Mesendoderm (in vitro differentiated cells): ENCODE measurements at regions not wholly inside any gene's neighbourhood (a gene's known extent, or its start where the extent isn't known, plus 50 kb on each side); places are given as distances from the start of the nearest gene placed in this dataset.

Source experiments
- DNase-seq: peaks from one replicate; pipeline ENCODE4 v3.0.0; 2013
- H2AK5ac ChIP-seq: 2 replicates; pipeline ENCODE4 v1.6.1; 2013; ENCODE audit warnings: low read length, inconsistent platforms
- H2BK120ac ChIP-seq: 2 replicates; pipeline ENCODE4 v1.6.1; 2013; ENCODE audit warnings: low read depth, mild to moderate bottlenecking, low read length, moderate library complexity, mixed read lengths
- H2BK15ac ChIP-seq: replicated peaks from 2 replicates; pipeline ENCODE4 v1.6.1; 2013; ENCODE audit warnings: low read depth, mild to moderate bottlenecking, moderate library complexity
- H2BK5ac ChIP-seq: 2 replicates; pipeline ENCODE4 v1.6.1; 2013; ENCODE audit warnings: low read length, inconsistent platforms
- H3K18ac ChIP-seq: 2 replicates; pipeline ENCODE4 v1.6.1; 2013; ENCODE audit warnings: mild to moderate bottlenecking, low read length, mixed read lengths
- H3K23ac ChIP-seq: one replicate; pipeline ENCODE4 v1.6.1; 2013; ENCODE audit warnings: low read length
- H3K27ac ChIP-seq: 2 replicates; pipeline ENCODE4 v1.5.1; 2013; ENCODE audit warnings: low read depth, mild to moderate bottlenecking, inconsistent platforms, low read length, moderate library complexity
- H3K27me3 ChIP-seq: 2 replicates; pipeline ENCODE4 v1.6.1; 2013; ENCODE audit warnings: low read length, control low read depth, mild to moderate bottlenecking, inconsistent platforms; ENCODE audit not compliant: insufficient read depth, poor library complexity
- H3K36me3 ChIP-seq: 2 replicates; pipeline ENCODE4 v1.6.1; 2013; ENCODE audit warnings: low read length, inconsistent platforms; ENCODE audit not compliant: control insufficient read depth, insufficient read depth
- H3K4ac ChIP-seq: one replicate; pipeline ENCODE4 v1.6.1; 2013; ENCODE audit warnings: low read depth, mild to moderate bottlenecking, low read length, moderate library complexity
- H3K4me1 ChIP-seq: 2 replicates; pipeline ENCODE4 v1.6.1; 2013; ENCODE audit warnings: low read depth, low read length, inconsistent platforms; ENCODE audit not compliant: control insufficient read depth
- H3K4me2 ChIP-seq: 2 replicates; pipeline ENCODE4 v1.6.1; 2013; ENCODE audit warnings: low read length
- H3K4me3 ChIP-seq: 2 replicates; pipeline ENCODE4 v1.5.1; 2013; ENCODE audit warnings: mild to moderate bottlenecking, low read length
- H3K56ac ChIP-seq: one replicate; pipeline ENCODE4 v1.6.1; 2013; ENCODE audit warnings: low read length
- H3K79me1 ChIP-seq: 2 replicates; pipeline ENCODE4 v1.6.1; 2013; ENCODE audit warnings: low read length, inconsistent platforms
- H3K79me2 ChIP-seq: 2 replicates; pipeline ENCODE4 v1.6.1; 2013; ENCODE audit warnings: mild to moderate bottlenecking, low read length; ENCODE audit not compliant: control insufficient read depth, insufficient read depth
- H3K9ac ChIP-seq: 2 replicates; pipeline ENCODE4 v1.6.1; 2013; ENCODE audit warnings: low read length, inconsistent platforms
- H4K5ac ChIP-seq: one replicate; pipeline ENCODE4 v1.6.1; 2013; ENCODE audit warnings: low read length
- H4K8ac ChIP-seq: one replicate; pipeline ENCODE4 v1.6.1; 2013; ENCODE audit warnings: low read depth, mild to moderate bottlenecking, control low read depth, low read length, moderate library complexity
- whole genome bisulfite sequencing: extraction: QIAGEN DNeasy Blood & Tissue Kit; methylation state at CpG from one replicate; pipeline ENCODE4 v1.1.7; 2013; ENCODE audit warnings: low lambda C conversion rate, missing lambda C conversion rate; ENCODE audit not compliant: insufficient coverage; ENCODE audit errors: extremely low coverage; 5-methylcytosine and 5-hydroxymethylcytosine counted together

DNA sequence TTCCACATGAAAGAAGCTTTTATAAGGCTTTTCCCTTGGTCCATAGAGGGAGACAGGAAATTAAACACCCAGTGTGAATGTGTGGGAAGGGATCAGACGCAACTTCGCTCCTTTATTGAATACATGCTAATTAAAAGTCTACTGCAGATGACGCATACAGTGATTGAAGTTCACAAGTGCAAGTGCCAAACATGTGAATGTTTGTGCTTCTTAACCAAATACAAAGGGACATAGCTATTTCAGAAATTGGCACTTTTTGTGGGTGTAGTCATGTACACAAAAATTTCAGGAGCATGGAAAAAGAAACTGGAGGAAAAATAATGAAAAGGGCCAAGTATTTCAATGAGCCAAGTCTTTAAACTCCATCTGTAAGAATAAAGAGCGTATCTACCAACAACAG, 283.7 kb downstream of the SKAP2 start:
- H3K27ac ChIP-seq, result no peak overlapping the region
- H3K9ac ChIP-seq, result no peak overlapping the region
- no peak overlapping the region for H3K23ac ChIP-seq
- no peak overlapping the region for H2BK120ac ChIP-seq
- H4K5ac ChIP-seq, result no peak overlapping the region
- no peaks in the 10 kb centered on the region for H3K4me1 ChIP-seq
- no peak overlapping the region for H3K18ac ChIP-seq
- H3K79me2 ChIP-seq, result no peaks in the 10 kb centered on the region
- H2BK5ac ChIP-seq, result no peak overlapping the region
- no peak overlapping the region for H2AK5ac ChIP-seq
- H3K4me3 ChIP-seq, result no peak overlapping the region
- H4K8ac ChIP-seq, result no peak overlapping the region
- no peak for DNase-seq
- no peaks in the 10 kb centered on the region for H3K36me3 ChIP-seq
- no peak overlapping the region for H3K56ac ChIP-seq
- H3K4ac ChIP-seq, result no peak overlapping the region
- no peaks in the 10 kb centered on the region for H3K79me1 ChIP-seq
- no peak overlapping the region for H3K4me2 ChIP-seq
- WGBS, result no CpG with 5 or more reads among the region's 4 CpGs
- H3K27me3 ChIP-seq, result no peaks in the 10 kb centered on the region
- no peak overlapping the region for H2BK15ac ChIP-seq

DNA sequence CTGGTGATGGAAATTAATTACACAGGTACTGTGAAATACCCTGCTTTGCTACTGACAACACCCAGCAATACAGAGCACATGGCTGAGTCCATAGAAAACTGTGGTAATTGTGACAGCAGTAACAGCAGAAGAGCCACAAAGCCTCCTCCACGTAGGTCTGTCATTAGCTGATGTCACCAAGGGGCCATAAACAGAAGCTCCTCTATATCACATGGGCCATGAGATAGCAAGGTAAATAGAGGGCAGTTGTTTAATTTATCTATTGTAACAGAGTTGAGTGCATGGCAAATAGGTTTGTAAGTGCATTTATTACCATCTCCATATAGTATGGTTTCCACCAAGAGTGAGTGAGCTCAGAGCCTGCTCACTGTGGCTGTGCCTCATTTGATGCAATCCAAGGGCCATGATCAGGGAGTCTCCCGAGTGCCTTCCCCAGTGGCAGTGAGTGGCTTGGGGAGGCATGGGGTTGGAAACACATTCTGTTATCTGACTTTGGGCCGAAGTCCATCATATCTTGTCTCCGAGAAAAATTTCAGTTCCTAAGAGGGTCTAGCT, 281.2 kb downstream of the SKAP2 start:
- no peak overlapping the region for H4K5ac ChIP-seq
- no peak overlapping the region for H3K4ac ChIP-seq
- H3K79me1 ChIP-seq, result no peaks in the 10 kb centered on the region
- no peak overlapping the region for H3K18ac ChIP-seq
- no peak overlapping the region for H2BK5ac ChIP-seq
- WGBS, result no CpG with 5 or more reads among the region's 4 CpGs
- H3K27ac ChIP-seq, result no peak overlapping the region
- no peak overlapping the region for H3K23ac ChIP-seq
- no peak overlapping the region for H2AK5ac ChIP-seq
- no peak overlapping the region for H2BK120ac ChIP-seq
- no peak overlapping the region for H2BK15ac ChIP-seq
- H3K36me3 ChIP-seq, result no peaks in the 10 kb centered on the region
- no peak overlapping the region for H3K4me2 ChIP-seq
- no peaks in the 10 kb centered on the region for H3K27me3 ChIP-seq
- no peak overlapping the region for H3K9ac ChIP-seq
- no peak overlapping the region for H3K4me3 ChIP-seq
- no peaks in the 10 kb centered on the region for H3K4me1 ChIP-seq
- no peak overlapping the region for H3K56ac ChIP-seq
- no peak for DNase-seq
- no peaks in the 10 kb centered on the region for H3K79me2 ChIP-seq
- H4K8ac ChIP-seq, result no peak overlapping the region

DNA sequence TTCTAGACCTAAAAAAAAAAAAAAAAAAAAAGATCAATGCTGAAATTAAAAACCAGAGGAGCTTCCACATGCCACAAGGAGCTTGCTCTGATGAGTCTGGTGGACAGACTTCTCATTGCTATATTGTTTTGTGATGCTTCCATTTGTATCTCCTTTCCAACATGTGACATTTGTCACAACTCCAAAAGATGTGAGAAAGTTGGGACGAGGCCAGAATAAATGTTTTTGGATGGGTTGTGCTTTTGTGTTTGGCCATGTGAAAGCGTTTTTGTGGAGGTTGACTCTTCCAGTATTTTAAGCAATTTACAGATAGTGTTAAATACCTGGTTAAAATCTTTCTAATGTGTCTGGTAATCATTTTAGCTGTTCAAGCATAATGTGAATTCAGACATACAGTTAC, 280.1 kb downstream of the SKAP2 start:
- no peak overlapping the region for H4K5ac ChIP-seq
- H4K8ac ChIP-seq, result no peak overlapping the region
- H3K79me1 ChIP-seq, result no peaks in the 10 kb centered on the region
- no peak overlapping the region for H2AK5ac ChIP-seq
- no peak overlapping the region for H3K27ac ChIP-seq
- H3K4me1 ChIP-seq, result no peaks in the 10 kb centered on the region
- H3K4me3 ChIP-seq, result no peak overlapping the region
- no peak overlapping the region for H2BK5ac ChIP-seq
- DNase-seq, result no peak
- H3K18ac ChIP-seq, result no peak overlapping the region
- no peak overlapping the region for H3K56ac ChIP-seq
- no peak overlapping the region for H3K23ac ChIP-seq
- no peak overlapping the region for H2BK15ac ChIP-seq
- no peak overlapping the region for H2BK120ac ChIP-seq
- no peaks in the 10 kb centered on the region for H3K36me3 ChIP-seq
- WGBS, result no CpG with 5 or more reads among the region's 2 CpGs
- H3K79me2 ChIP-seq, result no peaks in the 10 kb centered on the region
- no peak overlapping the region for H3K9ac ChIP-seq
- H3K4ac ChIP-seq, result no peak overlapping the region
- no peaks in the 10 kb centered on the region for H3K27me3 ChIP-seq
- no peak overlapping the region for H3K4me2 ChIP-seq

DNA sequence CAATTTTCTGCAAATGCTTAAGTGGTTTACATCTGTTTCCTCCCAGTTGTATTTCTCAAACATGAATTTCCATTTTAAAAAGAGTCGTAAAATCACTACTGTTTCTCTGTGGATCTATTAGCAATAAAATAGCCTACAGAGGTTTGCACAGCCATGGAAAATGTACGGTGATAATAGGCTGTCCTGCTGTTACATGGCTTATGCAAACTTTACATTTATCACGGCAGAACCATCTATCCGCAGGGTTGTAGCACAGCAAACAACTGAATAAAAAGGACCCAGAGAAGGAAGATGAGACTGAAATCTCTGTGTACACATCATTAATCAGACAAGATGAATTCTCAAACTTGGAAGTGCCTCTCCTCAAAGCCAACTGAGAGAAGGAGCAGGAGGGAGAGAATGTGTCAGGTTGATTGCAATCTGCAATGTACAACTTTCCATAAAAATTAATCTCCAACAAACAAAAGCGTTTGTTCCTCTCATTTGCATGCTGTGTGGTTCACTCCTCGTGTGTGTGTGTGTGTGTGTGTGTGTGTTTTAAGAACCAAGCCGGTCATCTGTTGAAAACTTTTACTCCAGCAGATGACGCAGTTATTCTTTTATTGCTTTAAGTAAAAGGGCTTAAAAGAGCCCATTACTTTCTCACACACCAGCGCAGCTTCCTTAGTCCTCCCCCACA, 279.3 kb downstream of the SKAP2 start:
- no peak overlapping the region for H3K4ac ChIP-seq
- H2BK5ac ChIP-seq, result no peak overlapping the region
- DNase-seq, result no peak
- no peak overlapping the region for H2BK15ac ChIP-seq
- H3K9ac ChIP-seq, result no peak overlapping the region
- no peak overlapping the region for H3K56ac ChIP-seq
- no peak overlapping the region for H4K5ac ChIP-seq
- H2AK5ac ChIP-seq, result no peak overlapping the region
- H3K36me3 ChIP-seq, result no peaks in the 10 kb centered on the region
- no peak overlapping the region for H3K4me3 ChIP-seq
- no peak overlapping the region for H3K27ac ChIP-seq
- no peaks in the 10 kb centered on the region for H3K79me1 ChIP-seq
- H3K27me3 ChIP-seq, result no peaks in the 10 kb centered on the region
- H4K8ac ChIP-seq, result no peak overlapping the region
- H2BK120ac ChIP-seq, result no peak overlapping the region
- H3K4me1 ChIP-seq, result no peaks in the 10 kb centered on the region
- H3K79me2 ChIP-seq, result no peaks in the 10 kb centered on the region
- H3K4me2 ChIP-seq, result no peak overlapping the region
- no CpG with 5 or more reads among the region's 9 CpGs for WGBS
- no peak overlapping the region for H3K18ac ChIP-seq
- no peak overlapping the region for H3K23ac ChIP-seq

DNA sequence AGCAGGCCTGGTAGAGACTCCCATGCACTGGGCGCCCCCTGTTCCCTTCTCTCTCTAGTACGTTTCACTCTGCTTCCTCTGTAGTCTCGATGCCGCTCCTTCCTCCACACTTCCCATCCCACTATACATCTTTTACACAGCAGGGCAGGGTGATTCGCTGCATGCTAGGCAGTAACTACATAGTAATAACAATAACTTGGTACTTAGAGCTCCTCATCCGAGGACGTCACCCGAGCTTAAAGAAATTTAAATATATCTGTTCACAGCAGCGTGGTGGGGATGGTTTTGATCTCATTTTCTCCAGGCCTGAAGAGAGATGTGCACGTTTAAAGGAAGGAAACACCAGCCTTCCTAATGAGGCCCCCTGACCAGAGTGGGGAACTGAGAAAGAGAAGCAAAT, 276.9 kb downstream of the SKAP2 start:
- DNase-seq, result no peak
- no peak overlapping the region for H3K56ac ChIP-seq
- H4K5ac ChIP-seq, result no peak overlapping the region
- H3K18ac ChIP-seq, result no peak overlapping the region
- H3K79me2 ChIP-seq, result no peaks in the 10 kb centered on the region
- H3K36me3 ChIP-seq, result no peaks in the 10 kb centered on the region
- no peaks in the 10 kb centered on the region for H3K27me3 ChIP-seq
- no peak overlapping the region for H3K9ac ChIP-seq
- H3K4me1 ChIP-seq, result no peaks in the 10 kb centered on the region
- H2BK120ac ChIP-seq, result no peak overlapping the region
- no peak overlapping the region for H2BK5ac ChIP-seq
- no CpG with 5 or more reads among the region's 10 CpGs for WGBS
- H3K4ac ChIP-seq, result no peak overlapping the region
- no peak overlapping the region for H3K4me3 ChIP-seq
- no peak overlapping the region for H2BK15ac ChIP-seq
- H4K8ac ChIP-seq, result no peak overlapping the region
- H3K4me2 ChIP-seq, result no peak overlapping the region
- no peaks in the 10 kb centered on the region for H3K79me1 ChIP-seq
- H3K27ac ChIP-seq, result no peak overlapping the region
- no peak overlapping the region for H2AK5ac ChIP-seq
- no peak overlapping the region for H3K23ac ChIP-seq

DNA sequence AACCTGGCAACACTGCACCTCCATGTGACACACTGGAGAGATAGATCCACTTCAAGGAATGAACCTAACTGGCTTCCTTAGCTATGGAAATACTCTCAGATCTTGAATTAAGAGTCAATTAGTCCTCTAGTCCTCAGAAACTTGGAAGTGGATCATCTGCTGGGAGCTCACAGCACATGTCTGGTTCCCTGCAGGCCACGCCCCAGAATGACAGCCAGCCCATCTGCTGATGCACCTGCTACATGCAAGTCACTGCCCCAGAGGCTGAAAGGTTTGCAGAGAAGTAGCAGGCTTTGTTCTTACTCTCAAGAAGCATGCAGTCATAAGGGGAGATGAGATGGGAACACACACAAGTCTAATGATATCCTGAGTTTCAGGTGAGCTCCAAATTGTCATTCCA, 275.9 kb downstream of the SKAP2 start:
- no peak overlapping the region for H4K8ac ChIP-seq
- H4K5ac ChIP-seq, result no peak overlapping the region
- no peak overlapping the region for H3K4ac ChIP-seq
- no peak for DNase-seq
- no peak overlapping the region for H3K4me2 ChIP-seq
- H2BK5ac ChIP-seq, result no peak overlapping the region
- H3K4me3 ChIP-seq, result no peak overlapping the region
- H3K9ac ChIP-seq, result no peak overlapping the region
- no peaks in the 10 kb centered on the region for H3K79me1 ChIP-seq
- no peak overlapping the region for H3K56ac ChIP-seq
- no peak overlapping the region for H3K18ac ChIP-seq
- H3K23ac ChIP-seq, result no peak overlapping the region
- no peak overlapping the region for H3K27ac ChIP-seq
- no peaks in the 10 kb centered on the region for H3K36me3 ChIP-seq
- H3K4me1 ChIP-seq, result no peaks in the 10 kb centered on the region
- H3K79me2 ChIP-seq, result no peaks in the 10 kb centered on the region
- no peaks in the 10 kb centered on the region for H3K27me3 ChIP-seq
- H2BK120ac ChIP-seq, result no peak overlapping the region
- H2AK5ac ChIP-seq, result no peak overlapping the region
- no peak overlapping the region for H2BK15ac ChIP-seq
- no CpG with 5 or more reads among the region's 1 CpG for WGBS
